Suprapubic skin (tissue), 4 donors: ENCODE measurements at regions not wholly inside any gene's neighbourhood (a gene's known extent, or its start where the extent isn't known, plus 50 kb on each side); places are given as distances from the start of the nearest gene placed in this dataset.

ENCODE experiments used
- CTCF ChIP-seq, 2 donors: fragments of 200-600 bp in 1 of 2; fragments of 450-650 bp in 1 of 2; sonication (generic) in 1 of 2; IDR thresholded peaks; one replicate each; pipeline ENCODE4 v1.5.1; 2016 to 2019; ENCODE audit warnings: antibody characterized with exemption in 2 of 2, mild to moderate bottlenecking in 1 of 2, moderate library complexity in 1 of 2
- EP300 ChIP-seq: sonication (generic); formaldehyde crosslinking; IDR thresholded peaks from one replicate; pipeline ENCODE4 v1.6.1; 2017; ENCODE audit warnings: antibody characterized with exemption
- POLR2A ChIP-seq, 2 donors: fragments of 450-650 bp; IDR thresholded peaks; one replicate each; pipeline ENCODE4 v1.6.1; 2017; ENCODE audit warnings: antibody characterized with exemption in 2 of 2, mild to moderate bottlenecking in 2 of 2, moderate library complexity in 2 of 2
- POLR2AphosphoS5 ChIP-seq, 3 donors: sonication (generic); formaldehyde crosslinking; IDR thresholded peaks; one replicate each; pipeline ENCODE4 v1.6.1; 2017; ENCODE audit warnings: antibody characterized with exemption in 3 of 3

- no peak for TF ChIP-seq CTCF (IDR thresholded peaks at IDR 0.05)
- TF ChIP-seq POLR2AphosphoS5 (IDR thresholded peaks at IDR 0.05) = no peak
- no peak for TF ChIP-seq POLR2A (IDR thresholded peaks at IDR 0.05)
- TF ChIP-seq EP300 = no peak
These were observed 64.7 kb upstream of the EDAR start for GRCh38 chr2:109053716-109054115.
